GM19438 (cell line): ENCODE measurements at regions not wholly inside any gene's neighbourhood (a gene's known extent, or its start where the extent isn't known, plus 50 kb on each side); places are given as distances from the start of the nearest gene placed in this dataset.

ENCODE experiments used
- ATAC-seq: cut with Tn5 transposase; IDR thresholded peaks from one replicate; pipeline ENCODE4 v1.9.1; 2021; ENCODE audit warnings: low read depth; ENCODE audit not compliant: unreplicated experiment

DNA sequence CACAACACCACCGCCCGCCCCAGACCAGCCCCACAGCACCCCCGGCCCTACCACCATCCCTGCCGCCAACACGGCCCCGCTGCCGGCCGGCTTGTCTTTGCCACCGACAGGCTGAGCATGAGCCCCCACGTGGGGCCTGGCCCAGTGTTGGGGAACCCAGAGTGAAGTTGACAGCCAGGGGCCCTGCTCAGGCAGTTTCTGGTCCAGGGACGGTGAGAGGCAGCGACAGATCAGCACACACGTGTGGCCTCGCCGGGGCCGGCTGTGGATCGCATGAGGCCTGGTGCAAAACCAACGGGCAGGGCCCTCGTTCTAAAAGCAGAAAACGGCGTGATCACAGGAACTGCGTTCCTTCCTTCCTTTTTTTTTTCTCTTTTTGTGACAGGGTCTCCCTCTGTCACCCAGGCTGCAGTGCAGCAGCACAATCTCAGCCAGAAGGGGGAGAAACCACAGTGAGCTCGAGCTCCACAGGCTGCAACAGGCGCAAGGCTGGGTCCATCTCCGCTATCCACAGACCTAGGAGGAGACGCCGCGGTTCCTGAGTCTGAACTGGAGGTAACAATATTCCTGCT, 50.5 kb upstream of the FBRSL1 start:
- ATAC-seq: no peak

DNA sequence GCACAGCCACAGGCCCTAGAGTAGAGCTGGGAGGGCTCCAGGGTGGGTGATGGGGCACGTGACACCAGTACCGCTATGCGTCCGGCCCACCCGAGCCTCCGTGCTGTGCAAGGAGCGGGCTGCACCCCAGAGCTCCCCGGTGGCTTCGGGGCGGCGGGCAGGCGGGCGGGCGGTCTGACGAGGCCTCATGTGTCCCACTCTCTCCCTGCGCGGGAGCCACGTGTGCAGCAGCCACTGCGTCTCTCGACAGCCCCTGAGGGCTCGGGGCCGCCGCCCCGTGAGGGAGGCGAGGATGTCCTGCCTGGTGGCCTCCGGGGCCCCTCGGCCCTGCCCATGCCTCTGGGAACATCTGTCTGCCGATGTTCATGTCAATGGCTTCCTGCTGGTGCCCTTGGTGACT, 51.2 kb upstream of the FBRSL1 start:
- no peak for ATAC-seq

DNA sequence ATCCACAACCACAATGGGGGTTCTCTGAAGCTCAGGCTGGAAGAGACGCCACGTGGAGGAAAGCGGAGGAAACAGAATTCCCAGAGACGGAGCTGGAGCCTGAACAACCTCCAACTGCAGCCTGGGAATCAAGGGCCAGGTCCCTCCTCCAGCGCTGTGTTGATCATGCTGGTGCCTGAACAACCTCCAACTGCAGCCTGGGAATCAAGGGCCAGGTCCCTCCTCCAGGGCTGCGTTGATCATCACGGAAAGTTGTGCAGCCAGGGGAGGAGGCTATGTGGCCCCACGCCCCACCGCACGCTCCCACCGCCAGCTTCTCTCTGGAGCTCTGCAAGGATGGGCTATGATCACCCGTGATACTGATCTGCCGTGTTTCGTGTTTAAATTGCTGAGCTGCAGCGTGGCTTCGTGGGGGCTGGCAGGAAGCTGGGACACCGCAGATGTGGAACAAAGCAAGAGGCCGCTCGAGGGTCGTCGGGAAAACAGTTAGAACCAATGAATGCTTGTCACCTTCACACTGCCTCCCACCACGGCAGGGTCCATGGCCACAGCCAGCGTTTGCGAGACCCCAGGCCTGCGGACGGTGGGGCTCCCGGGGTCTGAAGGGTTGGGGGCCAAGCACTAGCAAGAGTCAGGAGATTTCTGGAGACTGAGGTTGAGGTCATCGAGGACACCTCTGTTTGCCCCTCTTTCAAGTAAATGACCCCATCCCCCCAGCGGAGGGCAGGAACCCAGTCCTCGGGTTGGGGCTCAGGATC, 51.8 kb upstream of the FBRSL1 start:
- ATAC-seq: no peak

DNA sequence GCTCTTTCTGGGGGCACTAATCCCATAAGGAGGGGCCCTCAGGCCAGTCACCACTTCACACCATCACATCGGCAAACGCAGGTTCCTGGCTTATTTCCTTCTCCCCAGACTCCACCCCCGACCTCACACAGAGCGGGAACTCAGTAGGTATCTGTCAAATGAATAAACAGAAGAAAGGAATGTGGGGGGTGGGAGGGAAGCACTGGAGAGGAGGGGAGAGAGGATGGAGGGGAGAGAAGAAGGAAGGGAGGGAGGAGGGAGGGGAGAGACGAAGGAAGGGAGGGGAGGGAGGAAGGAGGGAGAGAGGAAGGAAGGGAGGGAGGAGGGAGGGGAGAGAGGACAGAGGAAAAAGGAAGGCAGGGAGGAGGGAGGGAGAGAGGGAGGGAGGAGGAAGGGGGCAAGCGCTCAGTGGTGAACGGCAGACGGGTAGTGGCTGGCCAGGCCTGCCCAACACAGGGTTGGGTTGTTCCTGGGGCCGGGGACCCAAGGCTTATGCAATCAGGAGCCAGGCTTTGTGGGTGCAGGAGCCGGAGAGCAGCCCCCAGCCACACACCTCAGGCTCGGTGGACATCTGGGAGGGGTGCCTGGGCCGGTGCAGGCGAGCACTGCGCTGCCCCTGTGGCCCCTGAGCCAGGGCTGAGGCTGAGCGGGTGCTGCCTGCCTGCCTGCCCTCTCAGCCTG, 52.6 kb upstream of the FBRSL1 start:
- ATAC-seq: no peak

DNA sequence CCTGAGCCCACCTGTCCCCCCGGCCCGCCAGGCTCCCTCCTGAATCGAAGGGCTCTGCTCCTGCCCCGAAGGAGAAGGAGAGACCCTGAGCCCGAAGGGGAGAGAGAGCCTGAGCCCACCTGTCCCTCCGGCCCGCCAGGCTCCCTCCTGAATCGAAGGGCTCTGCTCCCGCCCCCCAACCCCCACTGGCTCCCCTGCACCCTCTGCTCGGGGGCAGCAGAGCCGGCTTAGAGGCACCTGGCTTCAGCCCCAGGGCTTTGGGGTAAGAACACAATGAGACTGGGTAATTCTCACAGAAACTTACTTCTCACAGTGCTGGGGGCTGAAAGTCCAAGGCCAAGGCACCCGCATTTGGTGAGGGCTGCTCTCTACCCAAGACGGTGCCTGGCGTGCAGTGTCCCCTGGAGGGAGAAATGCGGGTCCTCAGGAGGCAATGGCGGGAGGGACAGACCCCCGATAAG, 53.1 kb upstream of the FBRSL1 start:
- ATAC-seq: no peak

DNA sequence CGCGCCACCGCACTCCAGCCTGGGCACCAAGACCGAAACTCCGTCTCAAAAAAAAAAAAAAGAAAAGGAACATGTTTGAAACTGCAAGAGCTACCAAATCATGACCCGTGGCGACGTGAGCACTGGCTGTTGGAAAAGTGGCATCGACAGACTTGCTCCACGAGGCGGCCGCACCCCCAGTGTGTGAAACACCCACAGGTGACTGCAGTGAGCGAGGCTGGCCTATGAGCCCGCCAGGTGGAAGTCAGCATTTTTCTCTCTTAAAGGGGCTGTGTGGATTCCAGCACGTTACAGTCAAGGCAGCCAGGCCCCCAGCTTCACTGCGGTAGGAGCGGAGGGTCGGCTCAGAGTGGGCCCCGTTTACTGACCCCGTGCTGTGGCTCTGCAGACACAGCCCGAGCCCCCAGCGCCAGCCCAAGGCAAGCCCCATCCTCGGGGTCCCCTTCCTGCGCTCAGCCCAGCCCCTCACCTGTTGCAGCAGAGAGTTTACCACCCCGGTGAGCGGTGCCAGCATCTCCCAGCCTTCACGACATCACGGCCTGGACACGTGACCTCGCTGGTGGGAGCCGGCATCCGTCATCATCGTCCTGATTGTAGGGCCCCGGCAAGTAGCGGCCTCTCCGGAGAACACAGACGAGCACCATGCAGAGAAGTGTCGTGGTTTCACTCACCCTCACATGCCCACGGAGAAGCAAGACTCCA, 54.3 kb upstream of the FBRSL1 start:
- no peak for ATAC-seq

DNA sequence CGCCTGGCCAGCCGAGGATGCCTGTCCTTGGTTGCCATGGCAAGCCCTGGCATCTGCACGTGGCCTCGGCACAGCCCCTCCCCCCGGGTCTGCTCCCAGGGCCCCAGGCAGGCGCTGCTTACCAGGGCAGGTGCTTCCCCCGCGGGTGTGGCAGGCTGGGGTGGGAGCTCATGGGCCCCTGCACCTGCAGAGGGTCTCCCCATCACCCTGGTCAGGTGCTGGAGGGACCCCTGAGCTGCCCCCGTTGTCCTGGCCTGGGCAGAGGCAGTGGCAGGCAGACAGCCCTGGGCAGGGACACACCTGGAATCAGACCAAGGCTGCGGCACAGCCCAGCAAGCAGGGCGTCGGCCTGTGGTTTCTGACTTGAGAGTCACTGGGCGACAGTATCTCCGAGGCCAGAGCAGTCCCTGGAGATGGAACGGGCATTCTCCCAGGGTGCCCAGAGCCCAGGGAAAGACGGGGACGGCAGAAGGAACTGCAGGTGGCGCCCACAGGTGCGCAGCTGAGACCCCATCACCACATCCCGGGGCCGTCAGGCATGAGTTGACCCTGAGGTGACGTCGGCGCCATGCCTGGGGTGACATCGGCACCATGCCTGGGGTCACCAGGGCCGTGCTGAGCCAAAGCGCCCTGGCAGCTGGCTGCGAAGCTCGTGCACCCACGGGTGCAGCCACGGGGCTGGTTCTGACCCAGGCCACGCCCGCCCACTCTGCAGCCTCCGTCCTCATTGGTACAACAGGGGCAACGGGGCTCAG, 56.1 kb upstream of the FBRSL1 start:
- no peak for ATAC-seq

DNA sequence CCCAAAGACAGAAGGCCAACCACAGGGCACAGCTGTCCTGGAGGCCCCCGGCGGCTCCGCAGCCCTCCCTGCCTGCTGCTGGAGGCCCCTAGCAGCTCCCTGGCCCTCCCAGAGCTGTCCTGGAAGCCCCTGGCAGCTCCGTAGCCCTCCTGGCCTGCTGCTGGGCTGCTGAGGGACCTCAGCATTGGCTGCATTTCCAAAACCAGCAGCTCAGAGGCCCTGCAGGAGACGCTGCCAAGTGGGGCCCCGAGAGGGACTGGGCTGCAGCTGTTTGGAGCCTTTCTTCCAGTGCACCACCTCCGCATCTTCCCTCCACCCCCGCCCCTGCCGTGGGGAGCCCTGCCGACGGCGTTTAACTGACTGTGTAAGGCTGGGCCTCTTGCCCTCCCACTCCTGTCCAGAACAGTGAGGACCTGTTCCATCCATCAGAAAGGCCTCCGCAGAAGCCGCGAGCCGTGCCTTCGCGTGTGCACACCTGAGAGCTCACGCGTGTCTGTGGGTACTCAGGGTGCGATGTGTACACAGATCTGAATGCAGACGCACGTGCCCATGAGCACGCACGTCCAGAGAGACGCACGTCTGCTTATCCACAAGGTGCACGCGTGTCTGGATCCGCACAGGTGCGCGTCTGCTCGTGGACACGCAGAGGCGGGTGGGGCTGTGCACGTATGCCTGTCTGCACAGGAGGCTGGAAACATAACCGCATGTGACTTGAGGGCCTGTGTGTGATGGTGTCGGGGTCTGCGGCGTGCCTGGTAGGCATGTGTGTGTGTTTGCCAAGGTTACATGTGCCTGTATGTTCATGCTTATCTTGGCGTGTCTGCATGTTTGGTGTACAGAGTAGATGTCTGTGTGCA, 57.0 kb upstream of the FBRSL1 start:
- no peak for ATAC-seq

DNA sequence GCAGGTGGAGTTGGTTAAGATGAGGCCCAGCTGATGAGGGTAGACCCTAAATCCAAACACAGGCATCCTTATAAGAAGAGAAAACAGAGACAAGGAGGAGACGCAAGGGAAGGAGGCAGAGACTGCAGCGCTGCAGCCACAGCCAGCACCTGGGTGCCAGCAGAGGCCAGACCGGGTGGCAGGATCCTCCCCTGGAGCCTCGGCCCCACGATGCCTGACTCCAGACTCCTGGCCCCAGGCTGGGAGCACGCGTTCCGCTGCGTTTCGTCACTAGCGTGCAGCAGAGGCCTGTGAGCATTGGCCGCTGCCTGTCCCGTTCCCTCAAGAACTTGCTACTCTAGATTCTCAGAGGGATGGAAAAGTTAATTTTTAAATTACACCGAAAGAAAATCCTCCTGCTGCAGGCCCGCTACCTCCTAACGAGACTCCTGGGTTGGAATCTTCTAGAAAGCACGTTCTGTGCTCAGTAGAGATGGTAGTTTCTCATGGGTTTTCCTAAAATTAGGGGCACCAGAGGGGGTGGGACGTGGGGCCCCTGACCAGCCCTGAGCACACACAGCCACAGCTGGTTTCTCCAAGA, 57.7 kb upstream of the FBRSL1 start:
- no peak for ATAC-seq

DNA sequence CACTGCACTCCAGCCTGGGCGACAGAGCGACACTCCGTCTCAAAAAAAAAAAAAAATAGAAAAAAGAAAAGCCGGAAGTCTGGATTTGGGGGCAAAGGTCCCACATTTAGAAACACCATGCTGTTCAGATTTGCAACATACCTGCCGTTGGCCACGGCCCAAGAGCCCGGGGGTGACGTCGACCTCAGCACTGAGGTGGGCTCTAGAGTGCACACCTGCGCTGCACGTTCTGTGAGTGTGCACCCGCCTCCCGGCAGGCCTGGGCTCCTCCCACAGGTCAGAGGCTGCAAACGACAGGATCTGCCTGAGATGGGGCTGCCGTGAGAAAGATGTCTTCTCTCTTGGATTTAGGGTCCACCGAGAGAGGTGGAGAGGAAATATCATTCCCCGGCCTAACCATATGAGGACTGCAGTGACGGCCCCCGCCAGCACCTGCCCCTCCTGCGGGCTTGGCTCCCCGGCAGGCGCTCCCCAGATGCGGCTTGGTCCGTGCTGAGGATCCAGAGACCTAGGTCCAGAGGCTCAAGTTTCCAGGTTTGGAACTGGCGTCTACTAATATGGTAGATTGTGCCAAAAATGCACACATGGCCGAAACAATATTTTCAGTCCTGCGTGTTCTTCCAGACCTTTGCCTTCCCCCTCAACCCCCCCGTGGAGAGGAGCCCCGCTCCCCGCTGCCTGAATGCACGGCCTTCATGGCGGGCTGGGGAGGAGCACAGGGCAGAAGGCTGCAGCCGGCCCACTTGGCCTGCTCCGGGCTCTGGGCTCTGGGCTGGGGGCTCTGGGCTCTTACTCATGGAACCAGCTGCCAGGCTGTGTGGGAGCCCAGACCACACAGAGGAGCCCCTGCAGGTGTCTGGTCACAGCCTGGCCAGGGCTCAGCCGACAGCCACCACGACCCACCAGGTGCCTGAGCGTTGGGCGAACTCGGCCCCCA, 58.8 kb upstream of the FBRSL1 start:
- no peak for ATAC-seq

DNA sequence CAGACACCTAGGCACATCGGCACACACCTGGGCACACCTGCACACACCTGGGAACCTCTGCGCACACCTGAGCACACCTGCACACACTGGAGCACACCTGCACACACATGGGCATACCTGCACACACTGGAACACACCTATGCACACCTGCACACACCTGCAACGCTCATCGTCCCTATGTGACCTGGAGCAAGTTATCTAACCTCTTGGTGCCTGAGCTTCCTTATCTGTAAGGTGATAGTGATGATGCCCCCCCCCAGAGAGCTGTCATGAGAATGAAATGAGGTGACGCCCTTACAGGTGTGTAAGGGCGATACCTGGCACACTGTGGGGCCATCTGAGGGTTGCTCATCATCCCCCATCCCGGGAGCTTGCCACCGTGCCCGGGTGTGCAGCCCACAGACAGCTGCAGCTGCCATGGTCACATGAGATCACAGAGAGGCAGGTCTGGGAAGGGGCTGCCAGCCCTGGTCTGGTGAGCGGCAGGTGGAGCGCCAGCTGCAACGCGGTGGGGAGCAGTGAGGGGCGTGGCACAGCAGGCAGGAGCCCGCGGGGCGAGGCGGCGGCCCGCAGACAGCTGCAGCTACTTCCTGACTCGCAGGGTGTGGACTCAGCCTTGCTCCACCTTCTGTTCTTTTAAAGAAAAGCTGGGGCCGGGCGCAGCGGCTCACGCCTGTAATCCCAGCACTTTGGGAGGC, 59.9 kb upstream of the FBRSL1 start:
- ATAC-seq: peak; percentile 75

DNA sequence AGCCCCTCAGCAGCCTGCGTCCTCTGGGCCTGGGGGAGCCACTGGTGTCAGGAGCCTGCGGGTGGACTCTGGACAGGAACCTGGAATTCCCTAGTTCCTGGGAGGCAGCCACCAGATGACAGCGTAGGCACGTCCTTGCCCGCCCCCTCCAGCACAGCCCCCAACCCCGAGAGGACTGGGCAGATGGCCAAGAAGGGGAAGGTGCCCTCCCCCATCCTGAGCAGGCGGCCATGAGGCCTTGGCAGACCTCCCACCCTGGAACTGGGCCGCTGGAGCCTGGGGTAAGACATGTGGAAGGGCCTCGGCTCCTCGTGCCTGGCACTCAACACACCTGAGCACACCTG, 60.4 kb upstream of the FBRSL1 start:
- ATAC-seq: no peak

DNA sequence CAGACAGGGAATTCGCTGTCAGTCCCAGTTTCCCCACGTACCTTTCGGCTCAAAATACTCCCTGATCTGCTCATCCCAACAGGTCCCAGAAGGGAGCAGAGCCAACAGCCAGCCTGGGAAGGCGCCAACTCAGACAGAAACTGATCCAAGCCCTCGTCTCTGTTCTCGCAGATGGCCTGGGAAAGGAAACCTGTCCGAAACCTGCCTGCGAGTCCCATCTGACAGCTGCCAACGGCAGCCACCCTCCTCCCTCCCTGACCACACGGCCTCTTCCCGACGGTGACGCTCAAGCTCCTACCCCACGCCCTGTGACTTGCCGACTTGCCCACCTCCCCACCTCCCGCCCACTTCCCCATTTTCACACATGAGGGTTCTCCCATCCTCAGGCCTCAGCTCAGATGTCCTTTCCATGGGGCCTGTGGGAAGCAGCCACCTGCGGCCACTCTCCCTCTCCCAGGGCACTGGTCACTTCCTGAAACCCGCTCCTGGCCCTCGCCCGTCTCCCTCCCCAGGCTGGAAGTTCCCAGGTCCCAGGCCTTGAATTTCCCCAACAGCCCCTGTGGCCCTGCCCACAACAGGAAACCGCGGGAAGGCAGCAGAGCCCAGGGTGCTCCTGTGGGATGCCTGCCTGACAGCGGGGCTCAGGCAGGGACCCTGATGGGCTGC, 60.9 kb upstream of the FBRSL1 start:
- no peak for ATAC-seq

DNA sequence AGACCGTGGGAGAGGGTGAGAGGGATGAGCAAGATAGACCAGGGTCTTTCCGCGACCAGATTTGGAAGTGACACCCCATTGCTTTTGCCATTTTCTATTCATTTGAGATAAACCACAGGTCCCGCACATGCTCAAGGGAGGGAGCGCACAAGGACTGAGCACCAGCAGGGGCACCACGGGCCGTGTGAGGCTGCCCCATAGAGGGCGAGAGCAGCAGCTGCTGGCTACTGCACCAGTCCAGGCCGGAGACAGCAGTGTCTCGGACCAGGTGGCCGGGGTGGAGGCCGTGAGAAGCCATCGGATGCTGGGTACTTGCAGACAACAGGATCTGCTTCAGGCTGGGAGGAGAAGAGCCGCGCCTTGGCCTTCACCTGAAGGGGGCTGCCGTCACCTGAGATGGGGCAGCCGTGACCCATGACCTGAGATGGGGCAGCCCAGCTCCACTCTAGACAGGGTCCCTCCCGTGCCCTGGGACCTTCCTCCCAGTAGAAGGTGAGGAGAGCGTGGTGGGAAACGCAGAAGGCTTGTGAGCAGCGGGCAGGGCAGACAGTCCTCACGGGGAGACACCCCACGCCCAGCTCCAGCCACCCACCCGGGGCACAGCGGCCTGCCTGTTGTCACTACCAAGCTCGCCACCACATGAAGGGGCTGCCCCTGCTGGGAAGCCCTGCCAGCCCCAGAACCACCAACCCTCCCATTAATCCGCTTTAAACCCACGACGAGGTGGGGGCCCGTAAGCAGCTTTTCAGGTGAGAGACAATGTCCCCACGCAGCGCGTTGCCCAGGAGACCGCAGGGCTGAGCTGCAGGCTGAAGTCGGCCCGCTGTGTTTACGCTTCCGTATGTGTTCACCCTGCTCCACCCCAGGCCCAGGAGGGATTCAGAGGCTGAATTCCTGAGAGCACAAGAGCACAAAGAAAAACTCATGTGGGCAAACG, 61.7 kb upstream of the FBRSL1 start:
- no peak for ATAC-seq

DNA sequence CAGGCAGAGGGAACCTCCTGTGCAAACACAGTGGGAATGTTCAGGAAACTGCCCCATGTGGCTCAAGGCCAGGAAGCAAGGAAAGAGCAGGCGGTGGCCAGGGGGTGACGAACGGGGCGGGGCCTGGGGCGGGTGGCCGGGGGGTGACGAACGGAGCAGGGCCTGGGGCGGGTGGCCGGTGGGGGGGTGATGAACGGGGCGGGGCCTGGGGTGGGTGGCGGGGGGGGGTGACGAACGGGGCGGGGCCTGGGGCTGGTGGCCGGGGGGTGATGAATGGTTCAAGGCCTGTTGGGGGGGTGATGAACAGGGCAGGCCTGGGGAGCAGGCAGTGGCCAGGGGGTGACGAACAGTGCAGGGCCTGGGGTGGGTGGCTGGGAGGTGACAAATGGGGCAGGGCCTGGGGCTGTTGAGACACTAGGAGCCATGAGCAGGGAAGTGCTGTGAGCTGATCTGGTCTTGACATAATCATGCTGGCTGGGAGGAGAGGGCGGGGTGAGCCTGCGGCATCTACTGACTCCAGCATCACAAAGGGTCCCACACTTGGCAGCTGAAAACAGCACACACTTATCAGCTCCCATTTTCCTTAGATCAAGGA, 62.7 kb upstream of the FBRSL1 start:
- ATAC-seq: no peak
